GM18508 (cell line): ENCODE measurements at regions not wholly inside any gene's neighbourhood (a gene's known extent, or its start where the extent isn't known, plus 50 kb on each side); places are given as distances from the start of the nearest gene placed in this dataset.
"Not testable (repeated sequence)": the region's sequence is repeated elsewhere in the genome, so short reads cannot be mapped to it uniquely, and the experiment has no call there.

Experiments used
- ATAC-seq: cut with Tn5 transposase; IDR thresholded peaks from one replicate; pipeline ENCODE4 v1.9.1; 2021; ENCODE audit warnings: moderate number of reproducible peaks; ENCODE audit not compliant: insufficient read depth, unreplicated experiment

GRCh38 chr3:40923143-40923542 lies 276.2 kb upstream of the CTNNB1 start:
- no peak for ATAC-seq

- ATAC-seq = no peak
Measured at GRCh38 chr3:40923651-40924050, 275.7 kb upstream of the CTNNB1 start.

- no peak for ATAC-seq
Measured at GRCh38 chr3:40924559-40925141, 274.7 kb upstream of the CTNNB1 start.

GRCh38 chr3:40925231-40925630 lies 274.1 kb upstream of the CTNNB1 start:
- ATAC-seq = no peak

GRCh38 chr3:40930131-40930538 lies 269.2 kb upstream of the CTNNB1 start:
- ATAC-seq = no peak

- no peak for ATAC-seq
Measured at GRCh38 chr3:40930756-40931155, 268.5 kb upstream of the CTNNB1 start.

GRCh38 chr3:40938591-40938990 lies 260.7 kb upstream of the CTNNB1 start:
- ATAC-seq = no peak

GRCh38 chr3:40939030-40939740 lies 260.1 kb upstream of the CTNNB1 start:
- no peak for ATAC-seq

GRCh38 chr3:40939741-40940130 lies 259.6 kb upstream of the CTNNB1 start:
- ATAC-seq = no peak

- ATAC-seq = no peak
Measured at GRCh38 chr3:40940651-40941050, 258.7 kb upstream of the CTNNB1 start.

GRCh38 chr3:40947022-40947421 lies 252.3 kb upstream of the CTNNB1 start:
- not testable (repeated sequence) for ATAC-seq

GRCh38 chr3:40949347-40949746 lies 250.0 kb upstream of the CTNNB1 start:
- ATAC-seq = not testable (repeated sequence)

GRCh38 chr3:40951636-40952035 lies 247.7 kb upstream of the CTNNB1 start:
- ATAC-seq = no peak

GRCh38 chr3:40961104-40961857 lies 238.0 kb upstream of the CTNNB1 start:
- no peak for ATAC-seq

GRCh38 chr3:40962721-40963120 lies 236.6 kb upstream of the CTNNB1 start:
- ATAC-seq = no peak

- no peak for ATAC-seq
Measured at GRCh38 chr3:40968666-40969065, 230.6 kb upstream of the CTNNB1 start.

- ATAC-seq = no peak
Measured at GRCh38 chr3:40969341-40969740, 230.0 kb upstream of the CTNNB1 start.

GRCh38 chr3:40969756-40970466 lies 229.4 kb upstream of the CTNNB1 start:
- ATAC-seq = no peak

GRCh38 chr3:40971191-40972168 lies 227.8 kb upstream of the CTNNB1 start:
- peak; percentile 94 for ATAC-seq

GRCh38 chr3:40972350-40972749 lies 227.0 kb upstream of the CTNNB1 start:
- ATAC-seq = no peak
